Colonic mucosa (tissue), 4 donors: ENCODE measurements at regions not wholly inside any gene's neighbourhood (a gene's known extent, or its start where the extent isn't known, plus 50 kb on each side); places are given as distances from the start of the nearest gene placed in this dataset.

ENCODE experiments used
- DNase-seq: peaks from one replicate; pipeline ENCODE4 v3.0.0-alpha.2; 2020
- H3K27ac ChIP-seq: fragments of 200-600 bp; one replicate; pipeline ENCODE4 v1.8.0; 2021
- H3K27me3 ChIP-seq: fragments of 200-600 bp; one replicate; pipeline ENCODE4 v1.8.0; 2021
- H3K36me3 ChIP-seq: fragments of 200-600 bp; one replicate; pipeline ENCODE4 v1.8.0; 2021
- H3K4me1 ChIP-seq: fragments of 200-600 bp; one replicate; pipeline ENCODE4 v1.8.0; 2021; ENCODE audit warnings: mild to moderate bottlenecking
- H3K4me3 ChIP-seq: fragments of 200-600 bp; one replicate; pipeline ENCODE4 v1.8.0; 2021
- H3K9ac ChIP-seq, 2 donors: one replicate each; pipeline ENCODE4 v1.7.0; 2013; ENCODE audit warnings: control low read depth in 2 of 2, low read depth in 2 of 2, low read length in 2 of 2
- H3K9me3 ChIP-seq: fragments of 200-600 bp; one replicate; pipeline ENCODE4 v1.8.0; 2021
- intact Hi-C: fragments of 100-400 bp; cut with DNase I; formaldehyde crosslinking; loops from one replicate; pipeline ENCODE4 v1.14.1; 2022
- TF ChIP-seq, protein P1 (sequence below): fragments of 200-600 bp; IDR thresholded peaks from one replicate; pipeline ENCODE4 v1.8.0; 2022; ENCODE audit warnings: antibody characterized with exemption, mild to moderate bottlenecking
- donor health status: healthy.
- donor health status: DM: no; HTN: no; CAD: no.
- donor health status: DM: no; HTN: no; CAD: no.

DNA sequence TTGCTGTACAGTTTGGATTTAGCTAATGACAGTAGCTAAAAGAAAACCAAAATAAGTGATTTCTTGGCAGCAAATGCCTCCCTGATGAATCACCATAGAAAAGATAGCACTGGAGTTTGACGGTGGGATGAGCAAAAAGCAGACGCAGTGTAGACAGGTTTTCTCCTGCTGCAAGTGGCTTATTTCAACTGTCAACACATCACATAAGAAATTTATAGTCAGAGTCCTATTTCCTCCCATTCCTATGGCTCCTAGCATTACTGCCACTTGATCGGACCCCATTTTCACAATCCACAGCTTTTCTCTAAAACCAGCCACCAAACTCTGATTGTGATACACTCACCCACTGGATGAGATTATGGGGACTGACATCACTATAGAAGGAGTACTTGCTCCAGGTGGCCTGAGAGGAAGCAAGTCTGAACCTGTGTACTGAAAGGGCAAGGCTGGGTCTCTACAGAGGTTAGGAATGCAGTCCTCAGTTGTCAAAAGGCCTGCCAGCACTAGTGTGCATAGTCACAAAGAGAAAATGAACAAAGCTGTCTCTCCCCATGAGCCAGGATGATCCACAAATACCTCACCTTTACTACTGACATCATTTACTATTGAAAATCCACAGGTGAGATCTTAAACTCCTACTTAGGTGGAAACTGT, 359.8 kb downstream of the LTN1 start:
- no peaks in the 10 kb centered on the region for H3K27me3 ChIP-seq
- no peak for DNase-seq
- H3K27ac ChIP-seq: peak overlapping the region; percentile 2
- intact Hi-C loops: no loop called here
- H3K36me3 ChIP-seq: no peaks in the 10 kb centered on the region
- no peaks in the 10 kb centered on the region for H3K9me3 ChIP-seq
- no peak overlapping the region for H3K4me3 ChIP-seq
- TF ChIP-seq, protein P1, sequence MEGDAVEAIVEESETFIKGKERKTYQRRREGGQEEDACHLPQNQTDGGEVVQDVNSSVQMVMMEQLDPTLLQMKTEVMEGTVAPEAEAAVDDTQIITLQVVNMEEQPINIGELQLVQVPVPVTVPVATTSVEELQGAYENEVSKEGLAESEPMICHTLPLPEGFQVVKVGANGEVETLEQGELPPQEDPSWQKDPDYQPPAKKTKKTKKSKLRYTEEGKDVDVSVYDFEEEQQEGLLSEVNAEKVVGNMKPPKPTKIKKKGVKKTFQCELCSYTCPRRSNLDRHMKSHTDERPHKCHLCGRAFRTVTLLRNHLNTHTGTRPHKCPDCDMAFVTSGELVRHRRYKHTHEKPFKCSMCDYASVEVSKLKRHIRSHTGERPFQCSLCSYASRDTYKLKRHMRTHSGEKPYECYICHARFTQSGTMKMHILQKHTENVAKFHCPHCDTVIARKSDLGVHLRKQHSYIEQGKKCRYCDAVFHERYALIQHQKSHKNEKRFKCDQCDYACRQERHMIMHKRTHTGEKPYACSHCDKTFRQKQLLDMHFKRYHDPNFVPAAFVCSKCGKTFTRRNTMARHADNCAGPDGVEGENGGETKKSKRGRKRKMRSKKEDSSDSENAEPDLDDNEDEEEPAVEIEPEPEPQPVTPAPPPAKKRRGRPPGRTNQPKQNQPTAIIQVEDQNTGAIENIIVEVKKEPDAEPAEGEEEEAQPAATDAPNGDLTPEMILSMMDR: no peak
- no peak overlapping the region for H3K9ac ChIP-seq
- H3K4me1 ChIP-seq: no peaks in the 10 kb centered on the region

DNA sequence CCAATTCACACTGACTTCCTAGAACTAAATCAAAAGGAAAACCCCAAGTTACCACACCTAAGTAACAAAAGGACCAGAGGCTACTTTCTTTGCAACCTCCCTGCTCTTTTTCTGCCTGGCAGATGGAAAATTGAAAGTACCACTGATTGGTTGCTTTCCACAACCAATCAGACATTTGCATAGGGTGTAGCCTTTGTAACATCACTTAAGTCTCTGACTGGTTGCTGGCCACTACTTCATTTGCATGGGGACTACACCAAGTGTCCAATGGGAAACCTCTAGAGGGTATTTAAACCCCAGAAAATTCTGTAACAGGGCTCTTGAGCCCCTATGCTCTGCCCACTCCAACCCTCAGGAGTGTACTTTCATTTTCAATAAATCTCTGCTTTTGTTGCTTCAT, 365.0 kb downstream of the LTN1 start:
- Histone ChIP-seq H3K27ac (no peak overlapping the region), H3K27me3 (no peaks in the 10 kb centered on the region), H3K36me3 (no peaks in the 10 kb centered on the region), H3K9ac (no peak overlapping the region), H3K4me1 (no peaks in the 10 kb centered on the region), H3K9me3 (no peaks in the 10 kb centered on the region), H3K4me3 (no peak overlapping the region)
- intact Hi-C loops: no loop called here
- TF ChIP-seq, protein P1: no peak
- no peak for DNase-seq

DNA sequence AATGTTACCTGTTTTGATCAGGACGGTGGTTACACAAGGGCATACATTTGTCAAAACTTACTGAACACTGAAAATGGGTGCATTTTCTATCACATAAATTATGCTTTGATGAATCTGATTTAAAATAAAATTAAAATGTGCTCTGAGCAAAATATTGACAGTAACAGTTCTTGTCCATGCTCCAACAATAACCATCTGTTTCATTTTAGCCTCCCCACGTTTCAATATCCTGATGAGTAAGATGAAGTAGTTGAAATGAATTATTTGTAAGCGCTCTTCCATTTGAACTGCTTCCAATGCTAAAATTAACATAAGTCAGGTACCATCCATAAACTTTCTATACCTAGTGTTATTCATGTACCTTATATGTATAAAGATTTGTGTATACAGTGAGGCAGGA, 365.4 kb downstream of the LTN1 start:
- H3K9me3 ChIP-seq: no peaks in the 10 kb centered on the region
- DNase-seq: no peak
- intact Hi-C loops: no loop called here

DNA sequence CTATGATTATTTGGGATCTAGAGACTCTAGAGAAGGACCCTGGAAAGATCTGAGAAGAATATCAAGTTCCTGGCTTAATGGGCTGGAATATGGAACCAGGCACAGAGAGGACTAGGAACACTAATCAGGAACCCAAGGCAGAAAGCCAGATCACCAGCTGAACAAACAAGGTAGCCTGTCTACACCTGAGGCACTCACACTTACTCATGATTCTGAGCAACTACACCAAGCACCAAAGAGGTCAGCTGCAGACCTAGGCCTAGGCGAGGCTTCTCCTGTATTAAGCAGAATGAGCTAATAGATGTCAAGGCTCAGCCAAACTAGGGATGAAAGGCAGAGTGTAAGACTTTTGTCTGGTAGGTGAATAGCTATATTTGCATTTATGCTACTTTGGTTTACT, 368.1 kb downstream of the LTN1 start:
- H3K4me1 ChIP-seq: no peaks in the 10 kb centered on the region
- no peak overlapping the region for H3K27ac ChIP-seq
- H3K4me3 ChIP-seq: no peak overlapping the region
- H3K9me3 ChIP-seq: no peaks in the 10 kb centered on the region
- intact Hi-C loops: no loop called here
- TF ChIP-seq, protein P1: no peak
- no peaks in the 10 kb centered on the region for H3K27me3 ChIP-seq
- DNase-seq: no peak
- no peak overlapping the region for H3K9ac ChIP-seq
- H3K36me3 ChIP-seq: no peaks in the 10 kb centered on the region

More for the DNA sequence above, 365.4 kb downstream of the LTN1 start:
- TF ChIP-seq, protein P1: no peak
- Histone ChIP-seq H3K27me3 (no peaks in the 10 kb centered on the region), H3K27ac (no peak overlapping the region), H3K36me3 (no peaks in the 10 kb centered on the region), H3K9ac (no peak overlapping the region), H3K4me3 (no peak overlapping the region), H3K4me1 (no peaks in the 10 kb centered on the region)

DNA sequence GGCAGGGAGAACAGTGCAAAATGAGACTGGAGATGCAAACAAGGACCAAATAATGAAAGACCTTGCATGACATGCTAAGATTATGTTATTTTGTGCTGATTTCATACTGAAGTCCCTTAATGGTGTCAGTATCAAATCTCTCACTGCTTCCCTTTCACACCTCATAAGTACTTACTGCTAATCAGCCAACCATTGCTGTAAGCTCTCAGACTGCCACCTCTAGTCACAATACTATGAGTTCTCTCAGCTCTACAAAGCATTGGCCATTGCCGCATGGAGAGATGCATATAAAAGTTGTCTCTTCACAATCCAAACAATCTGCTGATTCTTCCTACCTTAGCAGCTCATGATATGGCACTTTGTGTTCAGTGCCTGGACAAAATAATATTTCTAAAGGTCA, 375.4 kb downstream of the LTN1 start:
- no peaks in the 10 kb centered on the region for H3K4me1 ChIP-seq
- H3K36me3 ChIP-seq: no peaks in the 10 kb centered on the region
- H3K27me3 ChIP-seq: no peaks in the 10 kb centered on the region
- H3K9ac ChIP-seq: no peak overlapping the region
- H3K9me3 ChIP-seq: no peaks in the 10 kb centered on the region
- intact Hi-C loops: no loop called here
- DNase-seq: no peak
- TF ChIP-seq, protein P1: no peak
- H3K27ac ChIP-seq: no peak overlapping the region
- no peak overlapping the region for H3K4me3 ChIP-seq
